WTC11 (cell line): ENCODE measurements at regions not wholly inside any gene's neighbourhood (a gene's known extent, or its start where the extent isn't known, plus 50 kb on each side); places are given as distances from the start of the nearest gene placed in this dataset.

Experiments
- CBFB ChIP-seq: sonication (generic); formaldehyde crosslinking; IDR thresholded peaks from 2 replicates; pipeline ENCODE4 v1.8.1; 2022; ENCODE audit warnings: mild to moderate bottlenecking, low read depth, missing genetic modification reagents
- CTCF ChIP-seq: fragments of 200-600 bp; IDR thresholded peaks from 2 replicates; pipeline ENCODE4 v1.8.0; 2022; ENCODE audit warnings: antibody characterized with exemption
- E2F5 ChIP-seq: sonication (generic); formaldehyde crosslinking; IDR thresholded peaks from 2 replicates; pipeline ENCODE4 v1.8.1; 2022; ENCODE audit warnings: mild to moderate bottlenecking, moderate library complexity, missing genetic modification reagents
- GABPB1 ChIP-seq: sonication (generic); formaldehyde crosslinking; IDR thresholded peaks from 2 replicates; pipeline ENCODE4 v1.8.1; 2023; ENCODE audit warnings: mild to moderate bottlenecking, missing genetic modification reagents
- IRF1 ChIP-seq: sonication (generic); formaldehyde crosslinking; IDR thresholded peaks from 2 replicates; pipeline ENCODE4 v1.8.0; 2023; ENCODE audit warnings: missing genetic modification reagents
- IRF2 ChIP-seq: sonication (generic); formaldehyde crosslinking; IDR thresholded peaks from 2 replicates; pipeline ENCODE4 v1.8.0; 2022; ENCODE audit warnings: low read depth, missing genetic modification reagents, borderline replicate concordance
- JUN ChIP-seq: sonication (generic); formaldehyde crosslinking; IDR thresholded peaks from 2 replicates; pipeline ENCODE4 v1.8.0; 2023; ENCODE audit warnings: mild to moderate bottlenecking, missing genetic modification reagents
- MAX ChIP-seq: sonication (generic); formaldehyde crosslinking; IDR thresholded peaks from 2 replicates; pipeline ENCODE4 v1.8.0; 2022; ENCODE audit warnings: mild to moderate bottlenecking, missing genetic modification reagents
- TEAD1 ChIP-seq: sonication (generic); formaldehyde crosslinking; IDR thresholded peaks from 2 replicates; pipeline ENCODE4 v1.8.0; 2022; ENCODE audit warnings: mild to moderate bottlenecking, missing genetic modification reagents
- ZNF121 ChIP-seq: sonication (generic); formaldehyde crosslinking; IDR thresholded peaks from 2 replicates; pipeline ENCODE4 v1.8.0; 2023; ENCODE audit warnings: missing genetic modification reagents
- TF ChIP-seq, protein P1 (sequence below): sonication (generic); formaldehyde crosslinking; IDR thresholded peaks from 2 replicates; pipeline ENCODE4 v1.8.1; 2023; ENCODE audit warnings: mild to moderate bottlenecking, missing genetic modification reagents

DNA sequence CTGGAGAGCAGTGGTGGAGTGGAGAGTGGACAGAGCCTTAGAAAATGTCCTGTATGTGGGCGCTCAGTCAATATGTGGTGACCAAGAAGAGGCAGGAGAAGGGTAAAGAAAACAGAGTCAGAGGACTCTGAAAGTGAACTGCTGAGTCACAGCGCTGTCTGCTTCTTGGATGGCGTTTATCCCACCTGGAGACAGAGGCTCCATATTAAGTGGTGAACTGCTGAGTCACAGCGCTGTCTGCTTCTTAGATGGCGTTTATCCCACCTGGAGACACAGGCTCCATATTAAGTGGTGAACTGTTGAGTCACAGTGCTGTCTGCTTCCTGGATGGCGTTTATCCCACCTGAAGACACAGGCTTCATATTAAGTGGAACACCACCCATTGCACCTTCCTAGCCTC, 119.3 kb upstream of the RALGAPA2 start:
- TF ChIP-seq CBFB (CRISPR knock-in tag) (no peak), CTCF (no peak), E2F5 (CRISPR knock-in tag) (no peak), IRF1 (CRISPR knock-in tag) (no peak), JUN (CRISPR knock-in tag) (no peak), GABPB1 (no peak), MAX (no peak), IRF2 (no peak), TEAD1 (CRISPR knock-in tag) (no peak), ZNF121 (CRISPR knock-in tag) (no peak)
- TF ChIP-seq, protein P1, sequence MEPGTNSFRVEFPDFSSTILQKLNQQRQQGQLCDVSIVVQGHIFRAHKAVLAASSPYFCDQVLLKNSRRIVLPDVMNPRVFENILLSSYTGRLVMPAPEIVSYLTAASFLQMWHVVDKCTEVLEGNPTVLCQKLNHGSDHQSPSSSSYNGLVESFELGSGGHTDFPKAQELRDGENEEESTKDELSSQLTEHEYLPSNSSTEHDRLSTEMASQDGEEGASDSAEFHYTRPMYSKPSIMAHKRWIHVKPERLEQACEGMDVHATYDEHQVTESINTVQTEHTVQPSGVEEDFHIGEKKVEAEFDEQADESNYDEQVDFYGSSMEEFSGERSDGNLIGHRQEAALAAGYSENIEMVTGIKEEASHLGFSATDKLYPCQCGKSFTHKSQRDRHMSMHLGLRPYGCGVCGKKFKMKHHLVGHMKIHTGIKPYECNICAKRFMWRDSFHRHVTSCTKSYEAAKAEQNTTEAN: no peak
